T-helper 2 cell treated with Interferon-gamma antibody and Interleukin-4, amounts not matched to agents 5 μg/mL and 100 μg/mL, for 36 hours (primary cell): ENCODE measurements at regions not wholly inside any gene's neighbourhood (a gene's known extent, or its start where the extent isn't known, plus 50 kb on each side); places are given as distances from the start of the nearest gene placed in this dataset.
"Not testable (repeated sequence)": the region's sequence is repeated elsewhere in the genome, so short reads cannot be mapped to it uniquely, and the experiment has no call there.

Experiments
- DNase-seq: peaks from one replicate; pipeline ENCODE4 v3.0.0; 2021; ENCODE audit warnings: low spot score
- H3K27ac Mint-ChIP-seq: one replicate; pipeline ENCODE4 v1.8.0; 2021; ENCODE audit warnings: mild to moderate bottlenecking, mixed read lengths
- H3K27me3 Mint-ChIP-seq: one replicate; pipeline ENCODE4 v1.8.0; 2021; ENCODE audit warnings: low read depth, mixed read lengths
- H3K36me3 Mint-ChIP-seq: one replicate; pipeline ENCODE4 v1.8.0; 2021; ENCODE audit warnings: low read depth, mixed read lengths
- H3K4me1 Mint-ChIP-seq: one replicate; pipeline ENCODE4 v1.8.0; 2021; ENCODE audit warnings: low read depth, mixed read lengths
- H3K4me3 Mint-ChIP-seq: one replicate; pipeline ENCODE4 v1.8.0; 2022; ENCODE audit warnings: mild to moderate bottlenecking, moderate library complexity, mixed read lengths
- H3K9me3 Mint-ChIP-seq: one replicate; pipeline ENCODE4 v1.8.0; 2021; ENCODE audit warnings: mixed read lengths

- no peak overlapping the region for H3K27ac Mint-ChIP-seq
These were observed 144.2 kb upstream of the HDDC2 start for GRCh38 chr6:125446011-125446410.

DNA sequence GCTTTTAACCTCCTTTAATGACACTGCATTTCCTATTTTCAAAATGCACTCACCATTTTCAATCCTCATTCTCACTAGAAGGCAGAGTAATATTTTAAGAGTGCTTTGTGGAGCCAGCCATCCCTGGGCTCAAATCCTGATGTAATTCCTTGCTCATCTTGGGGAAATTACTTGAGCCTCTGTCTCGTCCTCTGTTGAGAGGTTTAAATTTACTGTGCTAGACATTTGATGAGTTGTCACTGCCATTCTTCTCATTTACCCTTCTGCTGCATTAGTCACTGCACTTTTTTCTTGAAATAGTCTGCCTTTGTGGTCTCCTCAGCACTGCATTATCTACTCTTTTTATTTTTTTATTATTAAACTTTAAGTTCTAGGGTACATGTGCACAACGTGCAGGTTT, 150.0 kb upstream of the HDDC2 start:
- no peak overlapping the region for H3K27ac Mint-ChIP-seq
- no peaks in the 10 kb centered on the region for H3K4me1 Mint-ChIP-seq
- no peak for DNase-seq
- peaks cover 7% of the 10 kb centered on the region for H3K9me3 Mint-ChIP-seq
- no peak overlapping the region for H3K4me3 Mint-ChIP-seq
- no peaks in the 10 kb centered on the region for H3K27me3 Mint-ChIP-seq
- no peaks in the 10 kb centered on the region for H3K36me3 Mint-ChIP-seq

More at GRCh38 chr6:125446011-125446410, 144.2 kb upstream of the HDDC2 start:
- no peaks in the 10 kb centered on the region for H3K4me1 Mint-ChIP-seq
- peaks cover 7% of the 10 kb centered on the region for H3K27me3 Mint-ChIP-seq
- no peaks in the 10 kb centered on the region for H3K36me3 Mint-ChIP-seq
- no peak overlapping the region for H3K4me3 Mint-ChIP-seq
- no peak for DNase-seq
- H3K9me3 Mint-ChIP-seq = no peaks in the 10 kb centered on the region

- peaks cover 15% of the 10 kb centered on the region for H3K9me3 Mint-ChIP-seq
- DNase-seq = no peak
- no peaks in the 10 kb centered on the region for H3K27me3 Mint-ChIP-seq
- no peaks in the 10 kb centered on the region for H3K4me1 Mint-ChIP-seq
- H3K36me3 Mint-ChIP-seq = no peaks in the 10 kb centered on the region
- no peak overlapping the region for H3K27ac Mint-ChIP-seq
- no peak overlapping the region for H3K4me3 Mint-ChIP-seq
These were observed 151.7 kb upstream of the HDDC2 start for GRCh38 chr6:125453516-125453915.

DNA sequence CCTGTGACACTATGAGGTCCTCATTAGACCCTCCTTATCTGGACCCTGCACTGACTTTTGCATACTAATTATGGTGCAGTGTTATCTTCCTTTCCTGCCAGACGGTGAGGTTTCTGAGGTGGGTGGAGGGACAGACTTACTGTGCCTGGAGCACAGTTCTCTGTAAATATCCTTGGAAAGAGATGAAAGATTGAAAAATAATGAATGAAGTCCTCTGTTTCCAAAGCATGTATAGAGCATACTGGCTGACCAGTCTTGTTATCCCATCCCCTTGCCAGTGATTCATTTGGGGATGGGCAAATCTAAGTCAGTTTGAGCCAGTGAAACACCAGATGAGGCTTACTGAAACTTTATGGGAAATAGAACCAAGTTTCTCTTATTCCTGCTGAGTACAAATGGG, 152.6 kb upstream of the HDDC2 start:
- Mint-ChIP-seq H3K27ac (no peak overlapping the region), H3K36me3 (no peaks in the 10 kb centered on the region), H3K27me3 (no peaks in the 10 kb centered on the region), H3K4me1 (no peaks in the 10 kb centered on the region), H3K9me3 (peaks cover 20% of the 10 kb centered on the region), H3K4me3 (no peak overlapping the region)
- no peak for DNase-seq

GRCh38 chr6:125458493-125458892, 156.7 kb upstream of the HDDC2 start:
- not testable (repeated sequence) for H3K4me1 Mint-ChIP-seq, H3K36me3 Mint-ChIP-seq, DNase-seq, H3K27ac Mint-ChIP-seq, H3K4me3 Mint-ChIP-seq, H3K27me3 Mint-ChIP-seq
- H3K9me3 Mint-ChIP-seq = peaks cover 20% of the 10 kb centered on the region

DNA sequence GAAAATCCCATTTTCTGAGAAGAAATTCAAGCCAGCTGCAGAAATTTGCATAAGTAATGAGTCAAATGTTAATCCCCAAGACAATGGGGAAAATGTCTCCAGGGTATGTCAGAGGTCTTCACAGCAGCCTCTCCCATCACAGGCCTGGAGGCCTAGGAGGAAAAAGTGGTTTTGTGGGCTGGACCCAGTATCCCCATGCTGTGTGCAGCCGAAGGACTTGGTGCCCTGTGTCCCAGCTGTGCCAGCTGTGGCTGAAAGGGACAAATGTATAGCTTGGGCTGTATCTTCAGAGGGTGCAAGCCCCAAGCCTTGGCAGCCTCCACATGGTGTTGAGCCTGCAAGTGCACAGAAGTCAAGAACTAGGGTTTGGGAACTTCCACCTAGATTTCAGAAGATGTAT, 163.6 kb upstream of the HDDC2 start:
- not testable (repeated sequence) for H3K36me3 Mint-ChIP-seq, H3K4me3 Mint-ChIP-seq, H3K27me3 Mint-ChIP-seq, H3K9me3 Mint-ChIP-seq, H3K27ac Mint-ChIP-seq, H3K4me1 Mint-ChIP-seq, DNase-seq

GRCh38 chr6:125469915-125470314, 168.1 kb upstream of the HDDC2 start:
- no peak for DNase-seq

DNA sequence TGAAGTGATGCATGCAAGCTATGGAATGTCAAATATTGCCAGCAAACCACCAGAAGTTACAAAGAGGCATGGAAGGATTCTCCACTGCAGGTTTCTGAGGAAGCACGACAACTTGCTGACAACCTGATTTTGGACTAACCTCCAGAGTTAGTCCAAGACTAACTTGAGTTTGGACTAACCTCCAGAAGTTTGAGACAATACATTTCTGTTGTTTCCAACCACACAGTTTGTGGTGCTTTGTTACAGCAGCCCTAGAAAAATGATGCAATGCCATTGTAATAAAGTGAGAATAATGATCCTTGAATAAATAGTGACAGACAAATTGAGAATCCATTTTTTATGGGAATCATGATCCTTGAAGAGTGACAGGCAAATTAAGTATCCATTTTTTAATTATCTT, 169.9 kb upstream of the HDDC2 start:
- Mint-ChIP-seq H3K4me1 (no peaks in the 10 kb centered on the region), H3K9me3 (no peaks in the 10 kb centered on the region), H3K36me3 (no peaks in the 10 kb centered on the region), H3K27me3 (no peaks in the 10 kb centered on the region), H3K27ac (no peak overlapping the region), H3K4me3 (no peak overlapping the region)
- DNase-seq = no peak

More at GRCh38 chr6:125469915-125470314, 168.1 kb upstream of the HDDC2 start:
- no peak overlapping the region for H3K4me3 Mint-ChIP-seq
- no peaks in the 10 kb centered on the region for H3K27me3 Mint-ChIP-seq
- H3K9me3 Mint-ChIP-seq = no peaks in the 10 kb centered on the region
- no peaks in the 10 kb centered on the region for H3K4me1 Mint-ChIP-seq
- H3K36me3 Mint-ChIP-seq = no peaks in the 10 kb centered on the region
- no peak overlapping the region for H3K27ac Mint-ChIP-seq

DNA sequence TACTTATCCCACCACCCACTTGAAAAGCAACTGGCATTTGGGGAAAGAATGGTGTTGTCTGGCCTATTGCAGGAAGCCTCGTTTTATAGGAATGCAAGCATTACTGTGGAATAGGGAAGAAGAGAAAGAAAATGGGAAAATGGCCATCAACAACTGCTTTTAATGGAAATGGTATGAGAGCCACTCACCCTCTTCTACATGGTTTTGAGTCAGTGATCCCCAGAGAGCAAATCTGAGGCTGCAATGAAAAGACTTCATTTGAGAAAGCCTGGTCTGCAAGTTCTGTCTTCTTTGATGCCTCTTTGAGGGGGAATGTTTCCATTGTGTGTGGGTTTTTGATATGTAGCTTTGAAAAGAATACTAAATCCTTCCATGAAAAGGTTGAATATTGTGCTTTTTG, 172.3 kb upstream of the HDDC2 start:
- no peaks in the 10 kb centered on the region for H3K27me3 Mint-ChIP-seq
- no peak overlapping the region for H3K27ac Mint-ChIP-seq
- no peaks in the 10 kb centered on the region for H3K9me3 Mint-ChIP-seq
- no peak for DNase-seq
- H3K4me1 Mint-ChIP-seq = no peaks in the 10 kb centered on the region
- no peaks in the 10 kb centered on the region for H3K36me3 Mint-ChIP-seq
- H3K4me3 Mint-ChIP-seq = no peak overlapping the region

GRCh38 chr6:125477156-125477555, 175.4 kb upstream of the HDDC2 start:
- no peak overlapping the region for H3K27ac Mint-ChIP-seq

GRCh38 chr6:125477844-125478243, 176.1 kb upstream of the HDDC2 start:
- no peaks in the 10 kb centered on the region for H3K36me3 Mint-ChIP-seq
- no peak overlapping the region for H3K27ac Mint-ChIP-seq

More at GRCh38 chr6:125477156-125477555, 175.4 kb upstream of the HDDC2 start:
- H3K9me3 Mint-ChIP-seq = no peaks in the 10 kb centered on the region
- DNase-seq = no peak
- no peaks in the 10 kb centered on the region for H3K4me1 Mint-ChIP-seq
- H3K36me3 Mint-ChIP-seq = no peaks in the 10 kb centered on the region
- H3K4me3 Mint-ChIP-seq = no peak overlapping the region
- no peaks in the 10 kb centered on the region for H3K27me3 Mint-ChIP-seq

DNA sequence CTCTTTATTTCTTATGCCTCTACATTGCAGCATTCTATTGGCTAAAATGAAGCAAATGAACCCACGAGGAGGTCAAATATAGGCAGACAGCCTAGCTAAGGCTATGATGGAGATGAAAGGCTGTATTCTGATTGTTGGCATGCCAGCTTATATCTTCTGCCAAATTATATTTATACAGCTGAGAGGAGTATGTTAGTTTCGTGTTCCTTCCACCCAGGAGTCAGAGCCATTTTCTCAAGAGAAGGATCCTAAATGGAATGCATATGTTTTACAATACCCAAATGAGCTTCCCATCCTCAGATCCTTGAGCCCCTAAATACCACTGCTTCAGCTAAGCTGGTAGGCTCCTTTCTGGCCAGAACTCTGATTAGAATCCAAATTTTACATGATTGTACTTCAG, 178.4 kb upstream of the HDDC2 start:
- Mint-ChIP-seq H3K9me3 (no peaks in the 10 kb centered on the region), H3K36me3 (no peaks in the 10 kb centered on the region), H3K27me3 (no peaks in the 10 kb centered on the region), H3K4me3 (no peak overlapping the region), H3K27ac (no peak overlapping the region), H3K4me1 (no peaks in the 10 kb centered on the region)
- no peak for DNase-seq

More at GRCh38 chr6:125477844-125478243, 176.1 kb upstream of the HDDC2 start:
- Mint-ChIP-seq H3K27me3 (no peaks in the 10 kb centered on the region), H3K9me3 (no peaks in the 10 kb centered on the region), H3K4me3 (no peak overlapping the region), H3K4me1 (no peaks in the 10 kb centered on the region)
- no peak for DNase-seq

DNA sequence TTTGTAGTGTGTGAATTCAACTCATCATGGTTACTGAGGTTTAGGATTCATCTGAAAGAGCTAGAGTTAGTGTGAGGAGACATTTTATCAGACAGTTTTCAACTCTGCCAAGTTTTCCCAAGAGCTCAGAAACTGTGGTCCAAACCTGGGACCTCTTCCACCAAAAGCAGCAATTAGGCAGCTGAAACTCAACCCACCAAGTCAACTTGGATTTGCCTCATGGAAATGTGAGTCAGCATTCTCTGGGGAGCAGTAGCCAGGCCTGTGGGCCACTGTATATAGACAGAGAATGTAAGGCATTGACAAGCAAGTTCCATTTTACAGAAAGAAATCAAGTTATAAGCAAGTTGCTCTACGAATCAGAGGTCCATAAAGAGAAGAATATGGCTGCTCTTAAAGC, 178.8 kb upstream of the HDDC2 start:
- DNase-seq = no peak
- Mint-ChIP-seq H3K36me3 (no peaks in the 10 kb centered on the region), H3K4me3 (no peak overlapping the region), H3K27ac (no peak overlapping the region), H3K4me1 (no peaks in the 10 kb centered on the region), H3K9me3 (no peaks in the 10 kb centered on the region), H3K27me3 (no peaks in the 10 kb centered on the region)

DNA sequence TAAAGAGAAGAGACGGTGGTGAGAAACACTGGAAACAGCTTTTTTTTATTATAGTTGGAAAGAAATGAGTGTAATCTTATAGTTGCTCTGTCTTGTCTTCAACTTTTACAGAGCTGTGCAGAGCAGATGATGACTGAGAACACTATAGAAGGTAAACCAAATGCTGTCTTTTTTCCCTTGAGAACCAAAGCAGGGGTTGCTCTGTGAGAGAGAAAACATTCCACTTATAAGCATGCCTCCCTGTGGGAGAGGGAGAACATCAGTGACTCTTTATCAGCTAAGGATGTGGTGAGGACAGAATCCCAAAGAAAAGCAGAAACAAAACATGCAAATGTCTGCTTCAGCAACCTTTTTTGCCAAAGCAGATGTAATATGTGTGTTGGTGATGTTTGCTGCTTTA, 179.3 kb upstream of the HDDC2 start:
- Mint-ChIP-seq H3K9me3 (no peaks in the 10 kb centered on the region), H3K27me3 (no peaks in the 10 kb centered on the region), H3K4me3 (no peak overlapping the region), H3K4me1 (no peaks in the 10 kb centered on the region), H3K27ac (no peak overlapping the region), H3K36me3 (no peaks in the 10 kb centered on the region)
- no peak for DNase-seq

DNA sequence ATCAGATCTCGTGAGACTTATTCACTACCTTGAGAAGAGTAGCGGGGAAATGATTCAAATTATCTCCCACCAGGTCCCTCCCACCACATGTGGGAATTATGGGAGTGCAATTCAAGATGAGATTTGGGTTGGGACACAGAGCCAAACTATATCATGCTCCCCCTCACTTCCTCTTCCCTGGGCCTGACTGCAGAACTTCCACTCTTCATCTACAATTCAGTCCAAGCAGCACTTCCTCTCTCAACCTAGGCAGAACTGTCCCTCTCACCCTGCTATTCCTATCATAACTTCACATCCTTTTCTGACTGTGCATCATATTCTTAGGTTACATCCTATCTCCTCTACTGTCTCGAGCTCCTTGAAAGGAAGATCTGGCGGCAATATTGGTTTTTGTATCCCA, 184.0 kb upstream of the HDDC2 start:
- H3K4me3 Mint-ChIP-seq = no peak overlapping the region

More for the DNA sequence above, 184.0 kb upstream of the HDDC2 start:
- no peaks in the 10 kb centered on the region for H3K36me3 Mint-ChIP-seq
- no peaks in the 10 kb centered on the region for H3K9me3 Mint-ChIP-seq
- no peak for DNase-seq
- no peak overlapping the region for H3K27ac Mint-ChIP-seq
- no peaks in the 10 kb centered on the region for H3K27me3 Mint-ChIP-seq
- no peaks in the 10 kb centered on the region for H3K4me1 Mint-ChIP-seq
